Nephron (organoid): ENCODE measurements at regions not wholly inside any gene's neighbourhood (a gene's known extent, or its start where the extent isn't known, plus 50 kb on each side); places are given as distances from the start of the nearest gene placed in this dataset.

Experiments used
- H3K27ac Mint-ChIP-seq, 3 experiments: 2 replicates each; pipeline ENCODE4 v1.8.0; 2020; ENCODE audit warnings: mixed read lengths in 3 of 3, mild to moderate bottlenecking in 2 of 3, moderate library complexity in 1 of 3
- H3K27me3 Mint-ChIP-seq: 2 replicates; pipeline ENCODE4 v1.8.0; 2021; ENCODE audit warnings: low read depth, mild to moderate bottlenecking, moderate library complexity, mixed read lengths
- H3K36me3 Mint-ChIP-seq: 2 replicates; pipeline ENCODE4 v1.8.0; 2020; ENCODE audit warnings: low read depth, mixed read lengths
- H3K4me1 Mint-ChIP-seq: 2 replicates; pipeline ENCODE4 v1.8.0; 2020; ENCODE audit warnings: mixed read lengths
- H3K4me3 Mint-ChIP-seq, 3 experiments: 2 replicates each; pipeline ENCODE4 v1.8.0; 2020; ENCODE audit warnings: mild to moderate bottlenecking in 3 of 3, mixed read lengths in 3 of 3, moderate library complexity in 2 of 3
- H3K9me3 Mint-ChIP-seq: 2 replicates; pipeline ENCODE4 v1.8.0; 2020; ENCODE audit warnings: mixed read lengths
- CTCF ChIP-seq, 3 experiments: fragments of 200-600 bp; sonication (generic); IDR thresholded peaks; one replicate each; pipeline ENCODE4 v1.5.0; 2021; ENCODE audit warnings: antibody characterized with exemption in 3 of 3; ENCODE audit not compliant: unreplicated experiment in 3 of 3

- H3K9me3 Mint-ChIP-seq: peaks cover 19% of the 10 kb centered on the region
- no peaks in the 10 kb centered on the region for H3K27me3 Mint-ChIP-seq
- no peak overlapping the region for H3K4me3 Mint-ChIP-seq
- H3K27ac Mint-ChIP-seq: no peak overlapping the region
- TF ChIP-seq CTCF (IDR thresholded peaks at IDR 0.05; ENCODE audit: unreplicated experiment in 3 of 3): no peak
- no peaks in the 10 kb centered on the region for H3K36me3 Mint-ChIP-seq
- H3K4me1 Mint-ChIP-seq: no peaks in the 10 kb centered on the region
Observed at GRCh38 chrX:79530310-79531108, 163.4 kb upstream of the ITM2A start.

DNA sequence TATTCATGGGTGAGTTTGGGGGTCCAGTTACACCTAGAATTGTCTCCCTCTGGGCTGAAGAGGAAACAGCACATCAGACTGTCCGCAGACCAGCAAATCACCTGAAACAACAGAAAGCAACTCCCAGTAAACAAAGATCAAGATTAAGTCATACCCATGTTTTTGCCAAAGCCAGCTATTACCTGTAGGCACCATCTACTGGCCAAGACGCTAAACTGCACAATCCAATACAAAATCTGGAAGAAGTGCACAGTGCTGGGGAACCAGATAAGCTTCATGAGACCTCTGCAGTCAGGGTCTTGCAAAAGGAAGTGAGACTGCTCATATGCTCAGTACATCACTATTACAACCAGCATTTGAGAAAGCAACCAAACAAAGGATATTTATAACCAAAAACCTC is 157.5 kb upstream of the ITM2A start:
- H3K9me3 Mint-ChIP-seq: peaks cover 33% of the 10 kb centered on the region
- TF ChIP-seq CTCF (IDR thresholded peaks at IDR 0.05; ENCODE audit: unreplicated experiment in 3 of 3): peak in 1 of 3 experiments; percentile 8
- H3K36me3 Mint-ChIP-seq: no peaks in the 10 kb centered on the region
- H3K27ac Mint-ChIP-seq: no peak overlapping the region
- H3K27me3 Mint-ChIP-seq: no peaks in the 10 kb centered on the region
- no peak overlapping the region for H3K4me3 Mint-ChIP-seq
- no peaks in the 10 kb centered on the region for H3K4me1 Mint-ChIP-seq

GRCh38 chrX:79515529-79515928 is 148.4 kb upstream of the ITM2A start:
- H3K27ac Mint-ChIP-seq: no peak overlapping the region
- peaks cover 3% of the 10 kb centered on the region for H3K9me3 Mint-ChIP-seq
- no peaks in the 10 kb centered on the region for H3K36me3 Mint-ChIP-seq
- TF ChIP-seq CTCF (IDR thresholded peaks at IDR 0.05; ENCODE audit: unreplicated experiment in 3 of 3): no peak
- H3K4me1 Mint-ChIP-seq: no peaks in the 10 kb centered on the region
- H3K27me3 Mint-ChIP-seq: no peaks in the 10 kb centered on the region
- H3K4me3 Mint-ChIP-seq: no peak overlapping the region

- Mint-ChIP-seq H3K27me3 (no peaks in the 10 kb centered on the region), H3K27ac (no peak overlapping the region), H3K9me3 (peaks cover 6% of the 10 kb centered on the region), H3K4me3 (no peak overlapping the region), H3K36me3 (no peaks in the 10 kb centered on the region), H3K4me1 (no peaks in the 10 kb centered on the region)
- TF ChIP-seq CTCF (IDR thresholded peaks at IDR 0.05; ENCODE audit: unreplicated experiment in 3 of 3): no peak
Observed at GRCh38 chrX:79511799-79512198, 144.7 kb upstream of the ITM2A start.

DNA sequence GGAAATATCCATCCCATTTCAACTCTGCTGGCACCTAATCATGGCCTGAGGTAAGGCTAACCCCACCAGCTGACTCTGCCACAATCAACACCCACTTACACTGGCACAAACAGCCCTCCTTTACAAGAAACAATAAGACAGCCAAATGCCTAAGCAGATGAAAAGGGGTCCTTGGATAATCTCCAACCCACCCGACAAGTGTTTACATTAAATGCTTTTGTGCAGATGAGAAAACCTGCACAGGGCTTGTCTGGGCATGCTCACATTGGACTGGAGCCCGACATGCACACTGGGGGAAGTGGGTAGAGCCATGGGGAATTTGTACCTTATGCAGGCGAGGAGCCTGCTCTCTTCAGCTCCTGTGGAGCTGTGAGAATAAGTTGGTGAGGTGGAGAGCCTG is 138.9 kb upstream of the ITM2A start:
- no peak for TF ChIP-seq CTCF (IDR thresholded peaks at IDR 0.05; ENCODE audit: unreplicated experiment in 3 of 3)
- Mint-ChIP-seq H3K4me1 (no peaks in the 10 kb centered on the region), H3K4me3 (no peak overlapping the region), H3K27ac (no peak overlapping the region), H3K27me3 (no peaks in the 10 kb centered on the region), H3K36me3 (no peaks in the 10 kb centered on the region), H3K9me3 (peaks cover 17% of the 10 kb centered on the region)

DNA sequence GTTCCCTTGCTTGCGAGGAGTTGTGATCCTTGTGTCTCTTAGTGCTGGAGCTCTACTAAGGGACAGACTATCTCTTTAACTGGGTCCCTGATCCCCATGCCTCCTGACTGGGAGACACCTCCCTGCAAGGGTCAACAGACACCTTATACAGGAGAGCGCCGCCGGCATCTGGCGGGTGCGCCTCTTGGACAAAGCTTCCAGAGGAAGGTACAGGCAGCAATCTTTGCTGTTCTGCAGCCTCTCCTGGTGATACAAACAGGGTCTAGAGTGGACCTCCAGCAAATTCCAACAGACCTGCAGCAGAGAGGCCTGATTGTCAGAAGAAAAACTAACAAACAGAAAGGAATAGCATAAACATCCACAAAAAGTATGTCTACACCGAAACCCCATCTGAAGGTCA is 115.6 kb upstream of the ITM2A start:
- H3K27me3 Mint-ChIP-seq: no peaks in the 10 kb centered on the region
- TF ChIP-seq CTCF (IDR thresholded peaks at IDR 0.05; ENCODE audit: unreplicated experiment in 3 of 3): no peak
- H3K4me3 Mint-ChIP-seq: no peak overlapping the region
- no peaks in the 10 kb centered on the region for H3K4me1 Mint-ChIP-seq
- no peak overlapping the region for H3K27ac Mint-ChIP-seq
- no peaks in the 10 kb centered on the region for H3K9me3 Mint-ChIP-seq
- no peaks in the 10 kb centered on the region for H3K36me3 Mint-ChIP-seq
